GM20000 (cell line): ENCODE measurements at regions not wholly inside any gene's neighbourhood (a gene's known extent, or its start where the extent isn't known, plus 50 kb on each side); places are given as distances from the start of the nearest gene placed in this dataset.

Experiments
- DNase-seq: peaks from one replicate; pipeline ENCODE4 v3.0.0; 2012; ENCODE audit warnings: low spot score
- CTCF ChIP-seq: IDR thresholded peaks from 2 replicates; pipeline ENCODE4 v1.5.1; 2012; ENCODE audit warnings: mild to moderate bottlenecking, control low read depth; ENCODE audit errors: extremely low read depth, missing control alignments

GRCh38 chr4:43547561-43547960, 655.0 kb downstream of the GRXCR1 start:
- no peak for TF ChIP-seq CTCF
- no peak for DNase-seq

GRCh38 chr4:43550981-43551627, 658.6 kb downstream of the GRXCR1 start:
- TF ChIP-seq CTCF, result no peak

GRCh38 chr4:43556262-43556661, 663.7 kb downstream of the GRXCR1 start:
- DNase-seq, result no peak
- no peak for TF ChIP-seq CTCF

More at GRCh38 chr4:43550981-43551627, 658.6 kb downstream of the GRXCR1 start:
- no peak for DNase-seq

- no peak for DNase-seq
- TF ChIP-seq CTCF, result no peak
These were observed 667.5 kb downstream of the GRXCR1 start for GRCh38 chr4:43560047-43560446.

GRCh38 chr4:43564107-43564506, 671.6 kb downstream of the GRXCR1 start:
- TF ChIP-seq CTCF, result no peak
- DNase-seq, result no peak

- no peak for TF ChIP-seq CTCF
- DNase-seq, result no peak
These were observed 672.1 kb downstream of the GRXCR1 start for GRCh38 chr4:43564591-43564990.

GRCh38 chr4:43567644-43568043, 675.1 kb downstream of the GRXCR1 start:
- TF ChIP-seq CTCF, result no peak

More at GRCh38 chr4:43567644-43568043, 675.1 kb downstream of the GRXCR1 start:
- no peak for DNase-seq
